HG03521 (cell line): ENCODE measurements at regions not wholly inside any gene's neighbourhood (a gene's known extent, or its start where the extent isn't known, plus 50 kb on each side); places are given as distances from the start of the nearest gene placed in this dataset.
"Not testable (repeated sequence)": the region's sequence is repeated elsewhere in the genome, so short reads cannot be mapped to it uniquely, and the experiment has no call there.

Experiments
- ATAC-seq: cut with Tn5 transposase; IDR thresholded peaks from one replicate; pipeline ENCODE4 v1.9.1; 2021; ENCODE audit warnings: mild to moderate bottlenecking, moderate library complexity; ENCODE audit not compliant: unreplicated experiment

- no peak for ATAC-seq
Measured at GRCh38 chr9:28946648-28947047, 1373.4 kb upstream of the C9orf72 start.

GRCh38 chr9:28951945-28952344, 1378.7 kb upstream of the C9orf72 start:
- ATAC-seq: no peak

- no peak for ATAC-seq
Measured at GRCh38 chr9:28956116-28956880, 1383.0 kb upstream of the C9orf72 start.

GRCh38 chr9:28960602-28961001, 1387.3 kb upstream of the C9orf72 start:
- no peak for ATAC-seq

- ATAC-seq: no peak
Measured at GRCh38 chr9:28961623-28962022, 1388.3 kb upstream of the C9orf72 start.

GRCh38 chr9:28967226-28967625, 1393.9 kb upstream of the C9orf72 start:
- ATAC-seq: no peak

GRCh38 chr9:28970241-28970654, 1397.0 kb upstream of the C9orf72 start:
- ATAC-seq: no peak

- no peak for ATAC-seq
Measured at GRCh38 chr9:28971881-28972280, 1398.6 kb upstream of the C9orf72 start.

GRCh38 chr9:28976250-28976649, 1403.0 kb upstream of the C9orf72 start:
- no peak for ATAC-seq

- no peak for ATAC-seq
Measured at GRCh38 chr9:28976684-28977083, 1403.4 kb upstream of the C9orf72 start.

GRCh38 chr9:28981129-28981528, 1407.8 kb upstream of the C9orf72 start:
- no peak for ATAC-seq

- no peak for ATAC-seq
Measured at GRCh38 chr9:28981711-28982110, 1408.4 kb upstream of the C9orf72 start.

- no peak for ATAC-seq
Measured at GRCh38 chr9:28984016-28984415, 1410.7 kb upstream of the C9orf72 start.

- ATAC-seq: not testable (repeated sequence)
Measured at GRCh38 chr9:28990009-28990408, 1416.7 kb upstream of the C9orf72 start.

GRCh38 chr9:28999057-28999456, 1425.8 kb upstream of the C9orf72 start:
- no peak for ATAC-seq

- no peak for ATAC-seq
Measured at GRCh38 chr9:28999806-29000205, 1426.5 kb upstream of the C9orf72 start.

- no peak for ATAC-seq
Measured at GRCh38 chr9:29001006-29001405, 1427.7 kb upstream of the C9orf72 start.

GRCh38 chr9:29004988-29005387, 1431.7 kb upstream of the C9orf72 start:
- no peak for ATAC-seq

GRCh38 chr9:29006628-29007027, 1433.3 kb upstream of the C9orf72 start:
- ATAC-seq: no peak

- ATAC-seq: no peak
Measured at GRCh38 chr9:29012911-29013310, 1439.6 kb upstream of the C9orf72 start.

- no peak for ATAC-seq
Measured at GRCh38 chr9:29021632-29022031, 1448.4 kb upstream of the C9orf72 start.

GRCh38 chr9:29038332-29038731, 1465.1 kb upstream of the C9orf72 start:
- ATAC-seq: no peak

GRCh38 chr9:29039258-29039657, 1466.0 kb upstream of the C9orf72 start:
- ATAC-seq: no peak
